NCI-H345 treated with DMSO at 0.1 percent for 48 hours (cell line): ENCODE measurements at regions not wholly inside any gene's neighbourhood (a gene's known extent, or its start where the extent isn't known, plus 50 kb on each side); places are given as distances from the start of the nearest gene placed in this dataset.
"Not testable (repeated sequence)": the region's sequence is repeated elsewhere in the genome, so short reads cannot be mapped to it uniquely, and the experiment has no call there.

Source experiments
- DNase-seq: peaks from one replicate; lab custom pipeline; 2025; ENCODE audit not compliant: unreplicated experiment; lab: John Stamatoyannopoulos, UW

- DNase-seq: not testable (repeated sequence)
These were observed 664.6 kb downstream of the NUP35 start for GRCh38 chr2:183788796-183789195.

- not testable (repeated sequence) for DNase-seq
These were observed 668.1 kb downstream of the NUP35 start for GRCh38 chr2:183792165-183792924.

DNA sequence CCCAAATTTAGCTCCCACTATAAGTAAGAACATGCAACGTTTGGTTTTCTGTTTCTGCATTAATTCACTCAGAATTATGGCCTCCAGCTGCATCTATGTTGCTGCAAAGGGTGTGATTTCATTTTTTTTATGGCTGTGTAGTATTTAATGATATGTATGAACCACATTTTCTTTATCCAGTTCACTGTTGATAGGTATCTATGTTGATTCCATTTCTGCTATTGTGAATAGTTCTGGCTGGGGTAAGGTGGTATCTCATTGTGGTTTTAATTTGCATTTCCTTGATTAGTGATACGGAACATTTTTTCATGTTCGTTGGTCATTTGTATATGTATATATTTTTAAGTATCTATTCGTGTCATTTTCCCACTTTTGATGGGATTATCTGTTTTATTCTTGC lies 674.3 kb downstream of the NUP35 start:
- no peak for DNase-seq

DNA sequence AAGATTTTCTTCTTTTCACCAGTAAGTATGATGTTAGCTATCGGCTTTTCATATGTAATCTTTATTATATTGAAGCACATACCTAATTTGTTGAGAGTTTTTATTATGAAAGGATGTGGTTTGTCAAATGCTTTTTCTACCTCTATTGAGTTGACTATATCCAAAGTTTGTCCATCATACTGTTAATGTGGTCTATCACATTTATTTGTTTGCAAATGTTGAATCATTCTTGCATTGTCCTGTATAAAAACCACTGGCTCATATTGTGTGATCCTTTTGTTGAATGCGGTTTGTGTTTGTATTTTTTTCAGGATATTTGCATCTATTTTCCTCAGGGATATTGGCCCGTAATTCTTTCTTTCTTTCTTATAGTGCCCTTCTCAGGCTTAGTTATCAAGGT lies 675.5 kb downstream of the NUP35 start:
- no peak for DNase-seq

- DNase-seq: no peak
These were observed 679.4 kb downstream of the NUP35 start for GRCh38 chr2:183803596-183803995.

DNA sequence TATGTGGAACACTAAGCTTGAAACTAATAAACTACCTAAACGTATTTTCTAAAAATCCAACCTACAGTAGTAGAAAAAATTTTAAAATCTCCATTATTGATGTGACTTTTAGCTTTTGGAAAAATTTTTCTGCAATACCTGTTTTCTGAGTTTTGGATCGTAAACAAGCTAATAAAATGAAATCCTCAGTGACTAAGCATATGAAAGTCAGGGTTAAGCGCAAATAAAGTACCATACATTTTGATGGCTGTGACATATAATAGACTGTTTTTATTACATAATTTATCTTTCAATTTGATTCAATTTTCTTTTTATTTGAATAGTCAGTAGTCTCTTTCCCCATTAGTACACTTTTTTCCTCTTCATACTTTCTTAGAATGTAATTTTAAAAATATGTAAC lies 683.6 kb downstream of the NUP35 start:
- no peak for DNase-seq

DNA sequence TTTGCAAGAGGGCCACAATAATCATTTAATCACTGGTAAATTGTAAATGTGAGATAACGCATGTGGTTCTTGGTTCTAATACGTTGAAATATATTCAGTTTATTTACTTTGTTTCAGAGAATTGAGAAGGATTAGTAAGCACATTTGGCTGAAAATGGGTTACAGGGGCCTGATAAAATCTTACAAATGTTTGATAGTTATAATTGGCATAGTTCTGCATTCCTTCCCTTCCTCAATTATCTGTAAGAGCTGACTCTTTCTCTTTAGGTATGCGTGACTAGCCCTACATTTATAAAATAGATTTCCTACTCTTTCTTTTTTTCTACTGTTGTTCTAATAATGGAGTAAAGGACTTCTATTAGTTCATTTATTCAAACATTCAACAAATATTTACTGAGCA lies 685.2 kb downstream of the NUP35 start:
- no peak for DNase-seq

DNA sequence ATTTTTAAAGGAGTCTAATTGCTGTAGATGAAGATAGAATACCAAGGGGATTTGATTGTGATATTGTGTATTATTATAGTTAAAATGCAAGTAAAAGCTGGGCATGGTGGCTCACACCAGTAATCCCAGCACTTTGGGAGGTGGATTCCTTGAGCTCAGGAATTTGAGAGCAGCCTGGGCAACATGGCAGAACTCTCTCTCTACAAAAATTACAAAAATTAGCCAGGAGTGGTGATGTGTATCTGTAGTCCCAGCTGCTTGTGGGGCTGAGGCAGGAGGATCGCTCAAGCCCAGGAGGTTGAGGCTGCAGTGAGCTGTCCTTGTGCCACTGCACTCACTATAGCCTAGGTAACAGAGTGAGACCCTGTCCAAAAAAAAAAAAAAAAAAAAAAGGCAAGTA lies 687.0 kb downstream of the NUP35 start:
- DNase-seq: no peak

- no peak for DNase-seq
These were observed 687.8 kb downstream of the NUP35 start for GRCh38 chr2:183812091-183812490.

DNA sequence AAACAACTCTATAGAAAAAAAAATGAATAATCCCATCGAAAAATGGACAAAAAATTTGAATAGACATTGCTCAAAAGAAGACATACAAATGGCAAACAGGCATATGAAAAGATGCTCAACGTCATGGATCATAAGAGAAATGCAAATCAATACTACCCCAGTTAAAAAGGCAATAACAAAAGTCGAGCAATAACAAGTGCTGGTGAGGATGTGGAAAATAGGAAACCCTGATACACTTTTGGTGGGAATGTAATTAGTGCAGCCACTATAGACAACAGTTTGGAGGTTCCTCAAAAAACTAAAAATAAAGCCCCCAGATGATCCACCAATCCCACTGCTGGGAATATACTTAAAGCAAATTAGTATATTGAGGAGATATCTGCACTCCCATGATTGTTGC lies 701.5 kb downstream of the NUP35 start:
- DNase-seq: no peak

DNA sequence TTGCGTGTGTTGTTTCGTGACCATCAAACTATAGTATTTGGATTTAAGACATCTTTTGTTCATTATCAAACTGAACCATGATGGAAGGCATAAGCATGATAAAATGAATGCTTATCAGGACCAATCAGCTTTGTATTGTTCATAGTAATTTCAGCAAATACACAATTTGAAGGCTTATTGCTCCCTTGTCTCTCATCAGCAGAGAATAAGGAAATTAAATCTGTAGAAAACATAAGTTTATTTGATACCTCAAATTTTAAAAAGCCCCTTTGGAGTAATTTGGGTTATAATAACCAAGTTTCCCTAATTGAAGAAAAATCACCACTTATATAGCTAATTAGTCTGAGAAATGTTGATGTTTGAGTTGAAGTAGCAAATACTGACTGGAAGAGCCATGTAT lies 705.7 kb downstream of the NUP35 start:
- no peak for DNase-seq

DNA sequence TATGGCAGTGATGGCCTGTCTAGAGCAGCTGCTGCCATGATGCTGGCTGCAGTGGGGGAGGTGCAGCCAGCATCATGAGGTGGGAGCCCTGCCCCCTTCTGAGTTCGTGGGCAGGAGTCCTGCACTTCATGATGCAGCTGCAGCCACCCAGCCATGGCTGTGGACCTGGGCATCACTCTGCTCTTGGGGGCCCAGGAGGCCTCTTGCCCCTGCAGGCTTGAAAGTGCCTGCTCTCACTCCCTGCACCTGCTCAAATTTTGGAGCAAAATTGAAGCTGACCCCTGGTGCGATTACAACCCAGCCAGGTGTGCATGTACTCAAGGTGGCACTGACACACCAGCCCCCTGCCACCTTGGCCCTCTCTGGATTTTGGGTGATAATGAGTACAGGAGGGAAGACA lies 712.9 kb downstream of the NUP35 start:
- DNase-seq: no peak

DNA sequence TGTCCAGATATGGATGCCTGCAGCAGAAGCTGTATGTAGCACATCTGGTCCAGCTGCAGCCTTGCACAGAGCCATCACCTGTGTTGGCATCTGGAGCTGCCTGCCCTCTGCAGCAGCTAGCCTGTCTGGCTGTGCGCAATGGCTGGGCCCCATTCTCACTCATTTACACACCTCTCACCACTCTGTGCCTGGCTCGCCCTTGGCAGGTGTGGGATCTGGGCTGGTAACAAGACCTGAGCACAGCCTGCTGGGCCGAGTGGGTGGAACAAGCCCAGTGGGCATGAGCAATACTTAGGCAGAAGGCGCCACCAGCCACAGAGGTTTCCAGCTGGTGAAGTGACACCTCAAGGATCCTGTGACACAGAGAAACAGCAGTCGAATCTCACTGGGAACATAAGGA lies 714.1 kb downstream of the NUP35 start:
- DNase-seq: no peak

DNA sequence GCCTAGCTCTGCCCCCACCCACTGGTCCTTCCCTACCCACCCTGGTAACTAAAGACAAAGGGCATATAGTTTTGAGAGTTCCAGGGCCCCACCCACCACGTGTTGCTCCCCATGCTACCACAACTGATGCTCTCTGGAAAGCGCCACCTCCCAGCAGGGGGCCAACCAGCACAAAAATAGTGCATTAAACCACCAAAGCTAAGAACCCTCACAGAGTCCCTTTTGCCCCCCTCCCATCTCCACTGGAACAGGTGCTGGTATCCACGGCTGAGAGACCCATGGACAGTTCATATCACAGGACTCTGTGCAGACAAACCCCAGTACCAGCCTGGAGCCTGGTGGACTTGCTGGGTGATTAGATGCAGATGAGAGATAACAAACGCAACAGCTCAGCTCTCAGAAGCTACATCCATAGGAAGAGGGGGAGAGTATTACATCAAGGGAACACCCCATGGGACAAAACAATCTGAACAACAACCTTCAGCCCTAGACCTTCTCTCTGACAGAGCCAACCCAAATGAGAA lies 715.9 kb downstream of the NUP35 start:
- DNase-seq: no peak

DNA sequence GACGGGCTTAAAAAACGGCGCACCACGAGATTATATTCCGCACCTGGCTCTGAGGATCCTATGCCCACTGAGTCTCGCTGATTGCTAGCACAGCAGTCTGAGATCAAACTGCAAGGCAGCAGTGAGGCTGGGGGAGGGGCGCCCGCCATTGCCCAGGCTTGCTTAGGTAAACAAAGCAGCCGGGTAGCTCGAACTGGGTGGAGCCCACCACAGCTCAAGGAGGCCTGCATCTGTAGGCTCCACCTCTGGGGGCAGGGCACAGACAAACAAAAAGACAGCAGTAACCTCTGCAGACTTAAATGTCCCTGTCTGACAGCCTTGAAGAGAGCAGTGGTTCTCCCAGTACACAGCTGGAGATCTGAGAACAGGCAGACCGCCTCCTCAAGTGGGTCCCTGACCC lies 725.6 kb downstream of the NUP35 start:
- DNase-seq: not testable (repeated sequence)

- DNase-seq: no peak
These were observed 734.9 kb downstream of the NUP35 start for GRCh38 chr2:183859129-183859528.

- DNase-seq: no peak
These were observed 731.7 kb upstream of the ZNF804A start for GRCh38 chr2:183866666-183867065.

DNA sequence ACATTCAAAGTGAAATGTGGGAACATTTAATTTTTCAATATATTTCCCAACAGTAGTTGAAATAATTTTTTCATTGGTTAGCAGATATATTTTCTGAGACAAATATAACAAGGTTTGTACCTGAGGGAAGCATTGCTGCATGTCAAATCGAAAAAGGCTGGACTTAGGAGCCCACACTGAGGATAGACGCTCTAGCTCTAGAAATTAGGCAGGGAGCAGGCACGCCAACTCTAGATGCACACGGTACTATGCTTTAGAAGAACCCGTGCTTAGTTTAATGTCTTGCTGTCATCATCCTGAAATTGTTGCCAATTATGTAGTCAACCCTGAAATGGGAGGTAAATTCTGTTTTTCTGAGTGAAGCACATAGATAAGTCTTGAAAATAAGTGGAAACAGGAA lies 731.1 kb upstream of the ZNF804A start:
- DNase-seq: no peak

DNA sequence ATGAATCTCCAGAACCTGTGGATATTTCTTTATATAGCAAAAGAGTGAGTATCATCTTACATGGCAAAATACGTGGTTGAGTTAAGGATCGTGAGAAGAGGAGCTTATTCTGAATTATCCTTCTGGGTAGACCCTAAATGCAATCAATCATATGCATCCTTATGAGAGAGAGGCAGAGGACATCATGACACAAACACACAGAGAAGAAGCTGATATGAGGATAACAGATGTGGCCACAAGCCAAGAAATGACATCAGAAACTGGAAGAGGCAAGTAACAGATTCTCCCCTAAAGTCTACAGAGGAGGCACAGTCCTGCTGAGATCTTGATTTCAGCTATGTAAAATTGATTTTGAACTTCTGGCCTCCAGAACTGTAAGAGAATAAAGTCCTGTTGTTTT lies 730.2 kb upstream of the ZNF804A start:
- DNase-seq: no peak

GRCh38 chr2:183868707-183869106 lies 729.6 kb upstream of the ZNF804A start:
- DNase-seq: no peak

GRCh38 chr2:183872131-183872530 lies 726.2 kb upstream of the ZNF804A start:
- DNase-seq: no peak

- DNase-seq: no peak
These were observed 716.4 kb upstream of the ZNF804A start for GRCh38 chr2:183881978-183882377.

DNA sequence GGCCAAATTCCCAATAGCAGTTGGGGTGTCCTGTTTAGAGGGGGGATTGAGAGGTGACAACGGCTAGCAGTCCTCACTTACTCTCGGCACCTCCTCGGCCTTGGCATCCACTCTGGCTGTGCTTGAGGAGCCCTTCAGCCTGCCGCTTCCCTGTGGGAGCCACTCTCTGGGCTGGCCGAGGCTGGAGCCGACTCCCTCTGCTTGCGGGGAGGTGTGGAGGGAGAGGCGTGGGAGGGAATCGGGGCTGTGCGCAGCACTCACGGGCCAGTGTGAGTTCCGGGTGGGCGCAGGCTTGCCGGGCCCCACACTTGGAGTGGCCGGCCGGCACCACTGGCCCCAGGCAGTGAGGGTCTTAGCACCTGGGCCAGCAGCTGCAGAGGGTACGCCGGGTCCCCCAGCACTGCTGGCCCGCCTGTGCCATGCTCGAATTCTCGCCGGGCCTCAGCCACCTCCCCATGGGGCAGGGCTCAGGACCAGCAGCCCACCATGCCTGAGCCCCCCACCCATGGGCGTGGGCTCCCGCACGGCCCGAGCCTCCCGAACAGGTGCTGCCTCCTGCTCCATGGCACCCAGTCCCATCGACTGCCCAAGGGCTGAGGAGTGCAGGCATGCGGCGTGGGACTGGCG lies 705.9 kb upstream of the ZNF804A start:
- no peak for DNase-seq
